GM21717 (cell line): ENCODE measurements at regions not wholly inside any gene's neighbourhood (a gene's known extent, or its start where the extent isn't known, plus 50 kb on each side); places are given as distances from the start of the nearest gene placed in this dataset.
"Not testable (repeated sequence)": the region's sequence is repeated elsewhere in the genome, so short reads cannot be mapped to it uniquely, and the experiment has no call there.

Experiments
- ATAC-seq: cut with Tn5 transposase; IDR thresholded peaks from one replicate; pipeline ENCODE4 v1.9.1; 2021; ENCODE audit warnings: mild to moderate bottlenecking, moderate library complexity; ENCODE audit not compliant: unreplicated experiment

- no peak for ATAC-seq
Observed at GRCh38 chr2:160784034-160784433, 290.4 kb upstream of the RBMS1 start.

- no peak for ATAC-seq
Observed at GRCh38 chr2:160790738-160791137, 297.1 kb upstream of the RBMS1 start.

GRCh38 chr2:160791884-160792283 is 298.3 kb upstream of the RBMS1 start:
- ATAC-seq: no peak

GRCh38 chr2:160792837-160793236 is 299.2 kb upstream of the RBMS1 start:
- no peak for ATAC-seq

GRCh38 chr2:160794926-160795325 is 301.3 kb upstream of the RBMS1 start:
- no peak for ATAC-seq

- no peak for ATAC-seq
Observed at GRCh38 chr2:160803881-160804280, 310.3 kb upstream of the RBMS1 start.

- no peak for ATAC-seq
Observed at GRCh38 chr2:160810406-160810805, 316.8 kb upstream of the RBMS1 start.

GRCh38 chr2:160812830-160813505 is 319.4 kb upstream of the RBMS1 start:
- no peak for ATAC-seq

GRCh38 chr2:160813506-160813858 is 319.9 kb upstream of the RBMS1 start:
- ATAC-seq: no peak

GRCh38 chr2:160816916-160817499 is 323.4 kb upstream of the RBMS1 start:
- no peak for ATAC-seq

- ATAC-seq: no peak
Observed at GRCh38 chr2:160820691-160821090, 327.1 kb upstream of the RBMS1 start.

GRCh38 chr2:160822006-160822405 is 328.4 kb upstream of the RBMS1 start:
- no peak for ATAC-seq

GRCh38 chr2:160825433-160825832 is 331.8 kb upstream of the RBMS1 start:
- ATAC-seq: no peak

GRCh38 chr2:160826496-160826895 is 332.9 kb upstream of the RBMS1 start:
- no peak for ATAC-seq

GRCh38 chr2:160828076-160828475 is 332.2 kb upstream of the TANK start:
- no peak for ATAC-seq

- ATAC-seq: not testable (repeated sequence)
Observed at GRCh38 chr2:160832381-160832780, 327.8 kb upstream of the TANK start.

GRCh38 chr2:160835166-160835565 is 325.1 kb upstream of the TANK start:
- ATAC-seq: no peak

- ATAC-seq: no peak
Observed at GRCh38 chr2:160836755-160837154, 323.5 kb upstream of the TANK start.

GRCh38 chr2:160837416-160837815 is 322.8 kb upstream of the TANK start:
- ATAC-seq: no peak

GRCh38 chr2:160838147-160838546 is 322.1 kb upstream of the TANK start:
- no peak for ATAC-seq

- no peak for ATAC-seq
Observed at GRCh38 chr2:160838691-160839090, 321.5 kb upstream of the TANK start.

- ATAC-seq: no peak
Observed at GRCh38 chr2:160842286-160842685, 317.9 kb upstream of the TANK start.

GRCh38 chr2:160859096-160859495 is 301.1 kb upstream of the TANK start:
- ATAC-seq: no peak
